HAP-1 (cell line): ENCODE measurements at regions not wholly inside any gene's neighbourhood (a gene's known extent, or its start where the extent isn't known, plus 50 kb on each side); places are given as distances from the start of the nearest gene placed in this dataset.
"Not testable (repeated sequence)": the region's sequence is repeated elsewhere in the genome, so short reads cannot be mapped to it uniquely, and the experiment has no call there.

Source experiments
- DNase-seq, 2 experiments: peaks; one replicate each; pipeline ENCODE4 v3.0.0-alpha.2; 2016 to 2020; ENCODE audit warnings: low spot score in 2 of 2
- H3K27me3 ChIP-seq: fragments of 250-450 bp; sonication (Bioruptor Pico); 2 replicates; pipeline ENCODE4 v1.5.1; 2020; ENCODE audit warnings: low read depth, mild to moderate bottlenecking, moderate library complexity
- H3K36me3 ChIP-seq: fragments of 250-450 bp; sonication (Bioruptor Pico); replicated peaks from 2 replicates; pipeline ENCODE4 v1.5.1; 2020; ENCODE audit warnings: mild to moderate bottlenecking
- H3K4me1 ChIP-seq: fragments of 250-450 bp; sonication (Bioruptor Pico); 2 replicates; pipeline ENCODE4 v1.5.1; 2020; ENCODE audit warnings: mild to moderate bottlenecking
- H3K4me3 ChIP-seq: fragments of 250-450 bp; sonication (Bioruptor Pico); 2 replicates; pipeline ENCODE4 v1.5.1; 2020; ENCODE audit warnings: mild to moderate bottlenecking, moderate library complexity
- H3K9me3 ChIP-seq: fragments of 250-450 bp; sonication (Bioruptor Pico); 2 replicates; pipeline ENCODE4 v1.5.1; 2020; ENCODE audit warnings: mild to moderate bottlenecking, moderate library complexity
- in situ Hi-C: fragments of 300-500 bp; cut with MboI; formaldehyde crosslinking; loops from 3 replicates; pipeline ENCODE4 v1.14.3; 2020; ENCODE audit warnings: low sequenced_read_pairs, inconsistent platforms, mixed read lengths

DNA sequence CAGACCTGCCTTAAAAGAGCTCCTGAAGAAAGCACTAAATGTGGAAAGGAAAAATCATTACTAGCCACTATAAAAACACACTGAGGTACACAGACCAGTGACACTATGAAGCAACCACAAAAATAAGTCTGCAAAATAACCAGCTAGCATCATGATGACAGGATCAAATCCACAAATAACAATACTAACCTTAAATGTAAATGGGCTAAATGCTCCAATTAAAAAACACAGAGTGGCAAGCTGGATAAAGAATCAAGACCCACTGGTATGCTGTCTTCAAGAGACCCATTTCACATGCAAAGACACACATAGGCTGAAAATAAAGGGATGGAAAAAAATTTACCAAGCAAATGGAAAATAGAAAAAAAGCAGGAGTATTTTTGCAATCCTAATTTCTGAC, 114.5 kb downstream of the MTHFS start:
- H3K4me1 ChIP-seq, in situ Hi-C loops: not testable (repeated sequence)

More for the DNA sequence above, 114.5 kb downstream of the MTHFS start:
- H3K36me3 ChIP-seq, DNase-seq, H3K27me3 ChIP-seq, H3K9me3 ChIP-seq, H3K4me3 ChIP-seq: not testable (repeated sequence)
